Head of caudate nucleus (tissue), 42 donors: ENCODE measurements at regions not wholly inside any gene's neighbourhood (a gene's known extent, or its start where the extent isn't known, plus 50 kb on each side); places are given as distances from the start of the nearest gene placed in this dataset.

Experiments used
- DNase-seq, 42 donors: peaks; one replicate each; pipeline versions ENCODE4 v3.0.0 to v3.0.0-alpha.2; 2020 to 2021; ENCODE audit warnings: mixed read lengths in 7 of 42
- intact Hi-C: fragments of 100-400 bp; cut with DNase I; formaldehyde crosslinking; loops from one replicate; pipeline ENCODE4 v1.15.0; 2022

DNA sequence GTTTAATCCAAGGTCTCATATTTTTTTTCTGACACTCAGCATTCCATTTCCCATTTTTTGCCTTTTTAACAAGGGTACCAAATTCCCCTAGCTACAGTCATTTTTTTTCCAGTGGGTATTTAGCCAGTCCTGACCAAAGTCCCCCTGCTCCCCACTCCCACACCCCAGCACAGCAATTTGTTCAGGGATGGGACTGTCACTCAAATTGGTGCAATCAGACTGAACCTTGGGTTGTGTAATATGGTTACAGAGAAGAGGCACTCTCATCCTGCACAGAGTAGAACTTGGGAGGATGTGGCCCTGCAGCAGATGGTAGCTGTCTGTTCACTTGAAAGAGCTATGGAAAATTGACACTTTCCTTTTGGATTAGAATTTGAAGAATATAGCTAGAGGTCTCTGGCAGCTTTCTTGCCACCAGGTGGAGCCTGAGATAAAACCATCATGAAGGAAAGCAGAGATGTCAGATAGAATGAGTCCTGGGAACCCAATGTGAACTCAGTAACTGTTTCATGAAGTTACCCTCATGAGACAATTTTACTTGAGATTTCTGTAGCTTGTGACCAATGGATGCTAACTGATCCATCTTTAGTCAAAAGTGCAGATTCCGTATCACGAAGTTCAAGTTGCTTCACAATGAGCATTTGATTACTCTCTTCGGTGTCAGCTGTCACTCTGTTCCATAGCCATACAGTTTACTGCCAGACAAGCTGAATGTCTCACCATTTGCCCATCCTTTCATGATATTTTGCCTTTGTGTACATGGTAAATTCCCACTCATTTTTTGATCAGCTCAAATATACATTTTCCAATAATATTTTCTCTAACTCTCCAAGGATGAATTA is 394.0 kb upstream of the SYT1 start:
- intact Hi-C loops, result no loop called here
- peak in 35 of 42 donors; percentile 4 to 69 (median 39) for DNase-seq

GRCh38 chr12:78473136-78473535 is 391.4 kb upstream of the SYT1 start:
- intact Hi-C loops, result no loop called here
- peak in 37 of 42 donors; percentile 3 to 89 (median 44) for DNase-seq

- no peak for DNase-seq
- intact Hi-C loops, result no loop called here
These were observed 391.0 kb upstream of the SYT1 start for GRCh38 chr12:78473561-78473960.

DNA sequence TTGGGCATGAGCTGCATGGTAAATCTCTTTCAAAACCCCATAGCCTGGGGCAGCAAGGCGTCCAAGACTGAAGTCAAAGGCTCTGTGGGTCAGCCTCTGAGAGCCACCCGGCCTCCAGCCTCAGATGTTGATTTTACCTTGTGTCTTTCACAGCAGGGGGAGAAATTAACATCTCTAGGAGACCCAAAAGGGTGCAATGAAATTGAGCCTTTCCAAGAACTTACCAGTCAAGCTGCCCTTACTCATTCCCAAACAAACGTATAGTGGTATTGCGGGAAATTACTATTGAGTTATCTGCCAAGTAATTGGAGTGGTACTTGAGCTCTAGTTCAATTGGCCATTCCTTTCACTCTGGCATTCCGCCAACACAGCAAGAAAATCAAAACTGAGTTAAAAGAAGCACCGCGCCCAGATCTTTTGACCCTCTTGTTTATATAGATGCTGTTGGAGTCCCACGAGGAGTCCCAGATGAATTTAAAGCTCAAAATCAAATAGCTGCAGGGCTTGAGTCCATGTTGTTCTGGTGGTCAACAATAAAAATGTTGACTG is 380.7 kb upstream of the SYT1 start:
- DNase-seq, result no peak
- intact Hi-C loops, result no loop called here

- intact Hi-C loops, result no loop called here
- no peak for DNase-seq
These were observed 374.6 kb upstream of the SYT1 start for GRCh38 chr12:78489990-78490389.

DNA sequence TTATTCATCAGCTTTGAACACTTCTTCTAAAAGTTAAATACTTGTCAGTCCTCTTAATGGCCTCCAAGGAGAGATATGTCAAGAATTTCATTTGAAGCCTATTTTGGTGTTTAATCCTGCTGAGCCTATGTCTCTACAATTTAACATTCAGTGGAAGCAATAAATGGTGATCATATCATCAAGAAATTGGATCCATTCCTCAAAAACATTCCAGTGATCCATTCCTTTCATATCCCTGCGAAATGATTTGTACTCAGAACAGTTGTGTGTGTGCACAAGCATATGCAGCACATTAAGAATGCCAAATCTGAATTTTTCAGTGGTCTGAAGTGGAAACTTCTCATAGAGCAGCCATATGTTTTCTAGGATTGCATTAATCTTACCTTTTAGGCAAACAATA is 373.7 kb upstream of the SYT1 start:
- no peak for DNase-seq
- intact Hi-C loops, result no loop called here

DNA sequence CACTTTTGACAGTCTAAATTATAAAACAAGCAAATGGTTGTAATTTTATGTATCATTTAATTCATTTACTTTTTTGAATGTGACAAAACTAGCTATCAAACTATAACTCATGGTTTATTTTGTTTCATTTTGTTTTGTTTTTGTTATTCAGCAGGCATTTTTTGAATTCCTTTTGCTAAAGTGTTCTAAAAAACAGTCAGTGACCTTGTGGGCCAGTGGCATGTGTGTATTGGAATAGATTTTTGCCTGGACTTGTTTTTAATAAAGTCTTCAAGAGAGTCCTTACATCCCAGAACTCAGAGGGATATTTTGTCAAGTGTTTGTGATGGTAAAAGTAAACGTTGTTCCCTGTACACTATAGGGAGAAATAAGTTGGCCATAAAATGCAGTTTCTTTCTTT is 369.7 kb upstream of the SYT1 start:
- DNase-seq, result no peak
- intact Hi-C loops, result no loop called here

DNA sequence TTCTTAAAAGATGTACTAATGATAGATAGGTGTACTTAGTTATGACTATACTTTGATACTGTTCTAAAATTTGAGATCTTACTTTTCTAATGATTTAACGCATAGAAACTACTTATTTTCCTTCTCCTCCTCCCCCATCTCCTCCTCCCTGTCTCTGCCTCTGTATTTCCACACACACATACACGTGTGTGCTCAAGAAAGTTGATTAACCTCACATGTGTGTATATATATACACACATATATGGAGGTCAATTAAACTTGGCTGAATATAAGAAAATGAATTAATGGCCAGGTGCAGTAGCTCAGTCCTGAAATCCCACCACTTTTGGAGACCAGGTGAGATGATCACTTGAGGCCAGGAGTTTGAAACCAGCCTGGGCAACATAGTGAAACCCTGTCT is 362.7 kb upstream of the SYT1 start:
- intact Hi-C loops, result no loop called here

DNA sequence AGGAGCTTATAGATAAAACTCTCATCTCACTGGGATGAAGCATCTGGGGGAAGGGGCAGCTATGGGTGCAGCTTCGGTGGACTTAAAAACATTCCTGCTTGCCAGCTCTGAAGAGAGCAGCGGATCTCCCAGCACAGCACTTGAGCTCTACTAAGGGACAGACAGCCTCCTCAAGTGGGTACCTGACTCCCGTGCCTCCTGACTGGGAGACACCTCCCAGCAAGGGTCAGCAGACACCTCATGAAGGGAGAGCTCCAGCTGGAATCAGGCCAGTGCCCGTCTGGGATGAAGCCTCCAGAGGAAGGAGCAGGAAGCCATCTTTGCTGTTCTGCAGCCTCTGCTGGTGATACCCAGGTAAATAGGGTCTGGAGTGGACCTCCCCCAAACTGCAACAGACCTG is 345.2 kb upstream of the SYT1 start:
- DNase-seq, result no peak
- intact Hi-C loops, result no loop called here

More for the DNA sequence above, 362.7 kb upstream of the SYT1 start:
- no peak for DNase-seq

DNA sequence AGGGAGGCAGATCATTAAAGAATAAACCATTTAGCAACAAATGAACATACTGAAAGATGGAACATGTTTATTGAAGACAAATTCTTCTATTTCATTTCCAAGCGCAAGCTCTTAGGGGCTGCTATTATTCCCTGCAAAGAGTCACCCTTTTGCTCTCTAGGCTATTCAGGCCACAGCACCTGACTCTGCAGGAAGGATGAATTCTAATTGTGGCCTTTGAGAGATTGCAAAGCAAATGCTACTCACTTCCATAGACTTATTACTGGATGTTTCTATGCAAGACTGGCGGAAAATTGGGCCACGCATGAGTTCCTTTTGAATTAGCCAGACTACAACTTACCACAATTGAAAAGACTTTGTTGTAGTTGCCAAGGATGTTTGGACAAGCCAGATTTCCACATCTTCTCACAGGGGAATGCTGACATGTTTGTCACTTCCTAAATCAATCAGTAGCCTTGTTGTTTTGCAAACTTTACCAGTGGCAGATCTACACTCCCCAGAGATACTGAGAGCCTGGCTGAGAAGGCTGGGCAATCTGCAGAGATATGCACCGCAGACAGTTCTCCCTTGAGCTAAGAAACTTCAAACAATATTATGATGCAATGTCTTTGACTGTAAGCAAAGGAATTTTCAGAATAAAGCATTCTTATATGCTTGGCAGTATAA is 334.3 kb upstream of the SYT1 start:
- intact Hi-C loops, result no loop called here
- DNase-seq, result peak in 2 of 42 donors; percentile 1 to 36

DNA sequence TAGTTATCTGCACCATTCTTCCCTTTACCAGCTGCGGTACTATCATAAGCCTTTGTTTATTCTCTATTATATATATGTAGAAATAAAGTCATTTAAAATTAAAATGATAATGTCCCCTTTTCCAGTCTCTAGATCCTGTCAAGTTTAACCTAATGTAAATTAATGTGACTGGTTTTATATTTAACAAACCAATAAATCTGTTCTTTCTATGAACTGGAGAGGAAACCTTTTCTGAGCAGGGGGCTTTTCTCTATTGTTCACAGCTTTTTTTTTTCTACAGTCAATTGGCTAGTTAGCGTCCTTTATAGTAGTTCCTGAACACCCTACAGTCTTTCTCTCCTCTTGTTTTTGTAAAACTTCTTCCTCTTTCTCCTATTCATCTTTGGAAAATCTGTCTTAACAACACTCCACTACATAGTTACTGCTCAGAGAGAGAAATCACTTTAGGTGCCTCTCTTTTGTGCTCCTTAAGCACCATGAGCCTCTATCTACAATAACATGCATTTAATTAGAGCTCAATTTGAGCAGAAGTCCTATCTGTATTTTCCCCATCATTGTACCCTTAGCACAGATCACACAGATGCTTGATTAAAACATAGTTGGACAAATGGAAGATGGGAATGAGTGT is 332.6 kb upstream of the SYT1 start:
- intact Hi-C loops, result no loop called here
- no peak for DNase-seq

DNA sequence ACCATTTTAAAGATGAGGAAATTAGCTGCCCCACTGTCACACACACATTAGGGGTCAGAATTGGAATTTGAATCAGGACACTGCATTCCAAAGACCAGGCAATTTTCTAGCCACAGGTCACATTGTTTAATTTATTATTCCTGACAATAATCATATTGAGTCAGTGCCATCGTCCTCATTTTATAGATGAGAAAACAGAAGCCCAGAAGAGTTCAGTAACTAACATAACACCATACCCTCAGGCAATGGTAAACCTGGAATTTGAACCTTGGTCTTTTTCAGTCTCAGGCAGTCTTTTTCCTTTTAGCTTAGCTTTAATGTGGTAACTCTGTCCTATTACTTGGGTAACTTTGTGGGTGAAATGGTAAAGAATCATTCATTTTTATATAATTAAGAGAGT is 330.3 kb upstream of the SYT1 start:
- intact Hi-C loops, result no loop called here
- DNase-seq, result no peak

- no peak for DNase-seq
These were observed 323.8 kb upstream of the SYT1 start for GRCh38 chr12:78540606-78541336.

DNA sequence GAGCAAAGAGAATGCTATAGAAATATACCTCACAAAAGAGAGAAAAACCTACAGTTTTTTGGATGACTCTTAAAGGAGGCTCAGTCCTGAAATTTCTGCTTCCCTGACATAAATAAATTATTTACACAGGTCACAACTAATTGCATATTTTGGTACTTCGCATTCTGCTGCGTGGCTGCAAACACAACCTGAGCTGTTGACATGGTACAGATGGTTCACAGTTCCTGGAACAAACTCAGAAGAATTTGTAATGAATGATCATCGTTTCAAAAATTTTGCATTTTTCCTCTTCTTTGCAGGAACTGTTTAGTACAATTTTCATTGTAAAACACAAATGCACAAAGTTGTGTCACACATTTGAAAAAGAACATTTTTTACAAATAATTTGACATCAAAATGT is 313.7 kb upstream of the SYT1 start:
- DNase-seq, result no peak
- intact Hi-C loops, result no loop called here

More at GRCh38 chr12:78540606-78541336, 323.8 kb upstream of the SYT1 start:
- intact Hi-C loops, result no loop called here

- intact Hi-C loops, result no loop called here
These were observed 308.8 kb upstream of the SYT1 start for GRCh38 chr12:78555802-78556201.

GRCh38 chr12:78556651-78557050 is 307.9 kb upstream of the SYT1 start:
- intact Hi-C loops, result no loop called here
- DNase-seq, result no peak

More at GRCh38 chr12:78555802-78556201, 308.8 kb upstream of the SYT1 start:
- no peak for DNase-seq

- no peak for DNase-seq
- intact Hi-C loops, result no loop called here
These were observed 305.2 kb upstream of the SYT1 start for GRCh38 chr12:78559416-78559815.

GRCh38 chr12:78559886-78560285 is 304.7 kb upstream of the SYT1 start:
- intact Hi-C loops, result no loop called here
- DNase-seq, result no peak

DNA sequence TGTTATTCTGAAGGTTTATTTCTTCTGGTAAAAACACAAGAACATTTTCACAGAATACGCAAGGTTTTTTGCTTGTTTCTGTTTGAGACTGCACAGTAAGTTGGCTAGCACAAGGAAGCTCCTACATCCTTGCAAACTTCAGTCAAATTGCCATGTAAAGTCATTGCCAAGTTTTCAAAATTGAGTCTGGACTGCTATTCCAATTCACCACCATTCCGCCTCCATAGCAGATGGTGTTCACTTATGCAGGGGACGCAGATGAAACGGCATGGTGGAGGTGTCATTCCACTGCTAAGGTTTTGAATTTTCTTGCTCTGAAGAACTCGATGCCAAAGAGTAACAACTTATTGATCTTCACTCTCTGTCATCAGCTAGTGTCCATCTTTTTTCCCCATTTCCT is 303.9 kb upstream of the SYT1 start:
- intact Hi-C loops, result no loop called here
- no peak for DNase-seq
